ENCODE measurements at regions not wholly inside any gene's neighbourhood (a gene's known extent, or its start where the extent isn't known, plus 50 kb on each side); places are given as distances from the start of the nearest gene placed in this dataset.

- TF ChIP-seq ZHX2 (IDR thresholded peaks at IDR 0.05; ENCODE audit: low read depth) (no peak), ZHX2 (CRISPR knock-in tag; IDR thresholded peaks at IDR 0.05; ENCODE audit: borderline replicate concordance) (no peak), XRCC5 (optimal IDR thresholded peaks at IDR 0.05; ENCODE audit: low read length) (no peak), ZSCAN21 (CRISPR knock-in tag; IDR thresholded peaks at IDR 0.05; ENCODE audit: borderline replicate concordance) (no peak), HIVEP1 (CRISPR knock-in tag; IDR thresholded peaks at IDR 0.05) (no peak), ZNF781 (CRISPR knock-in tag; IDR thresholded peaks at IDR 0.05; ENCODE audit: borderline replicate concordance, not compliant biosample characterization) (no peak), RXRB (CRISPR knock-in tag; IDR thresholded peaks at IDR 0.05; ENCODE audit: borderline replicate concordance) (no peak)
- TF ChIP-seq, protein P1, sequence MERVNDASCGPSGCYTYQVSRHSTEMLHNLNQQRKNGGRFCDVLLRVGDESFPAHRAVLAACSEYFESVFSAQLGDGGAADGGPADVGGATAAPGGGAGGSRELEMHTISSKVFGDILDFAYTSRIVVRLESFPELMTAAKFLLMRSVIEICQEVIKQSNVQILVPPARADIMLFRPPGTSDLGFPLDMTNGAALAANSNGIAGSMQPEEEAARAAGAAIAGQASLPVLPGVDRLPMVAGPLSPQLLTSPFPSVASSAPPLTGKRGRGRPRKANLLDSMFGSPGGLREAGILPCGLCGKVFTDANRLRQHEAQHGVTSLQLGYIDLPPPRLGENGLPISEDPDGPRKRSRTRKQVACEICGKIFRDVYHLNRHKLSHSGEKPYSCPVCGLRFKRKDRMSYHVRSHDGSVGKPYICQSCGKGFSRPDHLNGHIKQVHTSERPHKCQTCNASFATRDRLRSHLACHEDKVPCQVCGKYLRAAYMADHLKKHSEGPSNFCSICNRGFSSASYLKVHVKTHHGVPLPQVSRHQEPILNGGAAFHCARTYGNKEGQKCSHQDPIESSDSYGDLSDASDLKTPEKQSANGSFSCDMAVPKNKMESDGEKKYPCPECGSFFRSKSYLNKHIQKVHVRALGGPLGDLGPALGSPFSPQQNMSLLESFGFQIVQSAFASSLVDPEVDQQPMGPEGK (CRISPR knock-in tag; IDR thresholded peaks at IDR 0.05) = no peak
- TF ChIP-seq, protein P2, sequence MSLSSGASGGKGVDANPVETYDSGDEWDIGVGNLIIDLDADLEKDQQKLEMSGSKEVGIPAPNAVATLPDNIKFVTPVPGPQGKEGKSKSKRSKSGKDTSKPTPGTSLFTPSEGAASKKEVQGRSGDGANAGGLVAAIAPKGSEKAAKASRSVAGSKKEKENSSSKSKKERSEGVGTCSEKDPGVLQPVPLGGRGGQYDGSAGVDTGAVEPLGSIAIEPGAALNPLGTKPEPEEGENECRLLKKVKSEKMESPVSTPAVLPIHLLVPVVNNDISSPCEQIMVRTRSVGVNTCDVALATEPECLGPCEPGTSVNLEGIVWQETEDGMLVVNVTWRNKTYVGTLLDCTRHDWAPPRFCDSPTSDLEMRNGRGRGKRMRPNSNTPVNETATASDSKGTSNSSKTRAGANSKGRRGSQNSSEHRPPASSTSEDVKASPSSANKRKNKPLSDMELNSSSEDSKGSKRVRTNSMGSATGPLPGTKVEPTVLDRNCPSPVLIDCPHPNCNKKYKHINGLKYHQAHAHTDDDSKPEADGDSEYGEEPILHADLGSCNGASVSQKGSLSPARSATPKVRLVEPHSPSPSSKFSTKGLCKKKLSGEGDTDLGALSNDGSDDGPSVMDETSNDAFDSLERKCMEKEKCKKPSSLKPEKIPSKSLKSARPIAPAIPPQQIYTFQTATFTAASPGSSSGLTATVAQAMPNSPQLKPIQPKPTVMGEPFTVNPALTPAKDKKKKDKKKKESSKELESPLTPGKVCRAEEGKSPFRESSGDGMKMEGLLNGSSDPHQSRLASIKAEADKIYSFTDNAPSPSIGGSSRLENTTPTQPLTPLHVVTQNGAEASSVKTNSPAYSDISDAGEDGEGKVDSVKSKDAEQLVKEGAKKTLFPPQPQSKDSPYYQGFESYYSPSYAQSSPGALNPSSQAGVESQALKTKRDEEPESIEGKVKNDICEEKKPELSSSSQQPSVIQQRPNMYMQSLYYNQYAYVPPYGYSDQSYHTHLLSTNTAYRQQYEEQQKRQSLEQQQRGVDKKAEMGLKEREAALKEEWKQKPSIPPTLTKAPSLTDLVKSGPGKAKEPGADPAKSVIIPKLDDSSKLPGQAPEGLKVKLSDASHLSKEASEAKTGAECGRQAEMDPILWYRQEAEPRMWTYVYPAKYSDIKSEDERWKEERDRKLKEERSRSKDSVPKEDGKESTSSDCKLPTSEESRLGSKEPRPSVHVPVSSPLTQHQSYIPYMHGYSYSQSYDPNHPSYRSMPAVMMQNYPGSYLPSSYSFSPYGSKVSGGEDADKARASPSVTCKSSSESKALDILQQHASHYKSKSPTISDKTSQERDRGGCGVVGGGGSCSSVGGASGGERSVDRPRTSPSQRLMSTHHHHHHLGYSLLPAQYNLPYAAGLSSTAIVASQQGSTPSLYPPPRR (CRISPR knock-in tag; IDR thresholded peaks at IDR 0.05; ENCODE audit: borderline replicate concordance) = no peak
These were observed 98.6 kb upstream of the LYZL2 start (continued) for GRCh38 chr10:30728127-30728526.

Data from HepG2 (cell line).